Muscle layer of duodenum (tissue), 2 donors: ENCODE measurements at regions not wholly inside any gene's neighbourhood (a gene's known extent, or its start where the extent isn't known, plus 50 kb on each side); places are given as distances from the start of the nearest gene placed in this dataset.

Experiments used
- H3K27ac ChIP-seq: one replicate; pipeline ENCODE4 v1.7.0; 2013; ENCODE audit warnings: mild to moderate bottlenecking, low read length
- H3K27me3 ChIP-seq: one replicate; pipeline ENCODE4 v1.7.0; 2013; ENCODE audit warnings: low read depth, mild to moderate bottlenecking, control low read depth, low read length
- H3K36me3 ChIP-seq, 2 donors: one replicate each; pipeline ENCODE4 v1.7.0; 2013; ENCODE audit warnings: low read length in 2 of 2, control low read depth in 1 of 2, mild to moderate bottlenecking in 1 of 2; ENCODE audit not compliant: insufficient read depth in 2 of 2, control insufficient read depth in 1 of 2
- H3K4me1 ChIP-seq, 2 donors: one replicate each; pipeline ENCODE4 v1.7.0; 2013; ENCODE audit warnings: low read length in 2 of 2, mild to moderate bottlenecking in 2 of 2, control low read depth in 1 of 2, moderate library complexity in 1 of 2; ENCODE audit not compliant: insufficient read depth in 2 of 2, control insufficient read depth in 1 of 2
- H3K4me3 ChIP-seq, 2 donors: one replicate each; pipeline ENCODE4 v1.7.0; 2013; ENCODE audit warnings: low read length in 2 of 2, low read depth in 1 of 2, mild to moderate bottlenecking in 1 of 2
- H3K9me3 ChIP-seq, 2 donors: one replicate each; pipeline ENCODE4 v1.7.0; 2013; ENCODE audit warnings: low read length in 2 of 2, control low read depth in 1 of 2, mild to moderate bottlenecking in 1 of 2; ENCODE audit not compliant: control insufficient read depth in 1 of 2
- donor health status: healthy.

GRCh38 chr3:147864754-147865354, 455.7 kb downstream of the ZIC1 start:
- no peak overlapping the region for H3K4me3 ChIP-seq
- no peaks in the 10 kb centered on the region for H3K4me1 ChIP-seq
- peaks cover 0 to 4% of the 10 kb centered on the region in 2 donors for H3K9me3 ChIP-seq
- no peaks in the 10 kb centered on the region for H3K36me3 ChIP-seq
- no peak overlapping the region for H3K27ac ChIP-seq
- no peaks in the 10 kb centered on the region for H3K27me3 ChIP-seq

GRCh38 chr3:147866561-147866960, 457.4 kb downstream of the ZIC1 start:
- H3K36me3 ChIP-seq, result no peaks in the 10 kb centered on the region
- H3K4me3 ChIP-seq, result no peak overlapping the region
- H3K9me3 ChIP-seq, result peaks cover 0 to 4% of the 10 kb centered on the region in 2 donors
- H3K27me3 ChIP-seq, result no peaks in the 10 kb centered on the region
- H3K4me1 ChIP-seq, result no peaks in the 10 kb centered on the region
- H3K27ac ChIP-seq, result no peak overlapping the region

- H3K4me1 ChIP-seq, result no peaks in the 10 kb centered on the region
- H3K9me3 ChIP-seq, result no peaks in the 10 kb centered on the region
- no peak overlapping the region for H3K27ac ChIP-seq
- no peak overlapping the region for H3K4me3 ChIP-seq
- no peaks in the 10 kb centered on the region for H3K27me3 ChIP-seq
- H3K36me3 ChIP-seq, result no peaks in the 10 kb centered on the region
Measured at GRCh38 chr3:147872568-147872967, 463.4 kb downstream of the ZIC1 start.

- peaks cover 0 to 2% of the 10 kb centered on the region in 2 donors for H3K9me3 ChIP-seq
- H3K4me1 ChIP-seq, result no peaks in the 10 kb centered on the region
- H3K27ac ChIP-seq, result no peak overlapping the region
Measured at GRCh38 chr3:147875498-147875897, 466.3 kb downstream of the ZIC1 start.

GRCh38 chr3:147881933-147882332, 472.8 kb downstream of the ZIC1 start:
- Histone ChIP-seq H3K4me1 (no peaks in the 10 kb centered on the region), H3K4me3 (peak overlapping the region in 1 of 2 donors; percentile 27), H3K27ac (no peak overlapping the region), H3K27me3 (no peaks in the 10 kb centered on the region), H3K36me3 (no peaks in the 10 kb centered on the region), H3K9me3 (peaks cover 7 to 31% of the 10 kb centered on the region in 2 donors)

More at GRCh38 chr3:147875498-147875897, 466.3 kb downstream of the ZIC1 start:
- Histone ChIP-seq H3K4me3 (no peak overlapping the region), H3K36me3 (no peaks in the 10 kb centered on the region), H3K27me3 (no peaks in the 10 kb centered on the region)

- no peak overlapping the region for H3K4me3 ChIP-seq
- no peaks in the 10 kb centered on the region for H3K27me3 ChIP-seq
- H3K4me1 ChIP-seq, result no peaks in the 10 kb centered on the region
- no peaks in the 10 kb centered on the region for H3K36me3 ChIP-seq
- H3K9me3 ChIP-seq, result peaks cover 3 to 17% of the 10 kb centered on the region in 2 donors
- H3K27ac ChIP-seq, result no peak overlapping the region
Measured at GRCh38 chr3:147886879-147887278, 477.7 kb downstream of the ZIC1 start.

GRCh38 chr3:147887797-147888196, 478.6 kb downstream of the ZIC1 start:
- no peaks in the 10 kb centered on the region for H3K4me1 ChIP-seq
- no peak overlapping the region for H3K4me3 ChIP-seq
- H3K27me3 ChIP-seq, result no peaks in the 10 kb centered on the region
- peaks cover 0 to 9% of the 10 kb centered on the region in 2 donors for H3K9me3 ChIP-seq
- H3K27ac ChIP-seq, result no peak overlapping the region
- H3K36me3 ChIP-seq, result no peaks in the 10 kb centered on the region

GRCh38 chr3:147890114-147890513, 480.9 kb downstream of the ZIC1 start:
- Histone ChIP-seq H3K9me3 (no peaks in the 10 kb centered on the region), H3K36me3 (no peaks in the 10 kb centered on the region), H3K27me3 (no peaks in the 10 kb centered on the region), H3K4me3 (no peak overlapping the region), H3K4me1 (no peaks in the 10 kb centered on the region), H3K27ac (no peak overlapping the region)

GRCh38 chr3:147895509-147895908, 486.3 kb downstream of the ZIC1 start:
- H3K4me1 ChIP-seq, result no peaks in the 10 kb centered on the region
- no peaks in the 10 kb centered on the region for H3K36me3 ChIP-seq
- H3K27ac ChIP-seq, result no peak overlapping the region
- no peak overlapping the region for H3K4me3 ChIP-seq
- no peaks in the 10 kb centered on the region for H3K9me3 ChIP-seq
- no peaks in the 10 kb centered on the region for H3K27me3 ChIP-seq

GRCh38 chr3:147900851-147901250, 491.7 kb downstream of the ZIC1 start:
- H3K27me3 ChIP-seq, result no peaks in the 10 kb centered on the region
- no peaks in the 10 kb centered on the region for H3K4me1 ChIP-seq
- no peaks in the 10 kb centered on the region for H3K36me3 ChIP-seq
- H3K4me3 ChIP-seq, result no peak overlapping the region
- H3K9me3 ChIP-seq, result no peaks in the 10 kb centered on the region
- H3K27ac ChIP-seq, result no peak overlapping the region

- no peaks in the 10 kb centered on the region for H3K27me3 ChIP-seq
- H3K4me3 ChIP-seq, result no peak overlapping the region
- no peak overlapping the region for H3K27ac ChIP-seq
- H3K36me3 ChIP-seq, result no peaks in the 10 kb centered on the region
- H3K4me1 ChIP-seq, result no peaks in the 10 kb centered on the region
- H3K9me3 ChIP-seq, result no peaks in the 10 kb centered on the region
Measured at GRCh38 chr3:147903026-147903425, 493.9 kb downstream of the ZIC1 start.

- no peaks in the 10 kb centered on the region for H3K27me3 ChIP-seq
- H3K36me3 ChIP-seq, result no peaks in the 10 kb centered on the region
- no peaks in the 10 kb centered on the region for H3K9me3 ChIP-seq
- no peak overlapping the region for H3K4me3 ChIP-seq
- H3K4me1 ChIP-seq, result no peaks in the 10 kb centered on the region
- H3K27ac ChIP-seq, result no peak overlapping the region
Measured at GRCh38 chr3:147904421-147904820, 495.3 kb downstream of the ZIC1 start.
